ENCODE measurements at regions not wholly inside any gene's neighbourhood (a gene's known extent, or its start where the extent isn't known, plus 50 kb on each side); places are given as distances from the start of the nearest gene placed in this dataset.
"Not testable (repeated sequence)": the region's sequence is repeated elsewhere in the genome, so short reads cannot be mapped to it uniquely, and the experiment has no call there.

DNA sequence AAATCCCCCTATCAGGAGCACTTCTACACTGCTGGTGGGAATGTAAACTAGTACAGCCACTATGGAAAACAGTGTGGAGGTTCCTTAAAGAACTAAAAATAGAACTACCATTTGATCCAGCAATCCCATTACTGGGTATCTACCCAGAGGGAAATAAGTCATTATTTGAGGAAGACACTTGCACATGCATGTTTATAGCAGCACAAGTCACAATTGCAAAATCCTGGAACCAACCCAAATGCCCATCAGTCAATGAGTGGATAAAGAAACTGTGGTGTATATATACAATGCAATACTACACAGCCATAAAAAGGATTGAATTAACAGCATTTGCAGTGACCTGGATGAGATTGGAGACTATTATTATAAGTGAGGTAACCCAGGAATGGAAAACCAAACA, 111.7 kb upstream of the ID4 start:
- DNase-seq; in situ Hi-C loops (cut with HindIII; ENCODE audit: low pct_ligation_motif_present, low pct_unique_long_range_greater_than_20kb, low sequenced_read_pairs): not testable (repeated sequence)

DNA sequence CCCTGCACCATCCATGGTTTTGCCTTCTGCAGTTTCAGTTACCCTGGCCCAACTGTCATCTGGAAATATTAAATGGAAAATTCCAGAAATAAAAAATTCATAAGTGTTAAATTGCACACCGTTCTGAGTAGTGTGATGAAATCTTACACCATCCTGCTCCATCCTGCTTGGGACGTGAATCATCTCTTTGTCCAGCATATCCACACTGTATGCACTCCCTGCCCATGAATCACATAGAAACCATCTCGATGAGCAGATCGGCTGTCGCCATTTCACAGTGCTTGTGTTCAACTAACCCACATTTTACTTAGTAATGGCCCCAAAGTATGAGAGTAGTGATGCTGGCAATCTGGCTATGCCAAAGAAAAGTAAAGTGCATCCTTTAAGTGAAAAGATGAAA, 105.9 kb upstream of the ID4 start:
- peak; percentile 24 for DNase-seq

DNA sequence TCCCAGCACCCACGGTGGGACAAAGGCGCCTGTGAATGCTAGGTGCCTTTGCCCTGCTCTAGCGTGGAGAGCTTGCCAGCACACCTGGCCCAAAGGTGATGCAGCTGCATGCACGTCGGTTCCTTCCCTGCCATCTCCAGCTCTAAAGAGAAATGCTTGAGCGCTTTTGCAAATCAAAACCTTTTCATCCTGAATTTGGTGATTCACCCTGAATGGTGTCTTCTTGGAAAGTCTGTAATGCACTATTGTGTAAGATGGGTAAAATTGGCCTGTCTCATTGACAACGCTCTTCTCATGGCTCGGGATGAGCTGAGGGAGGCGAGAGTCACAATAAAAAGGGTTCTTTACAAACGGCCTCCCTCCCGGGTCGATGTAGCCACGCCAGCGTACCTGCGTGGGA, 103.1 kb upstream of the ID4 start:
- in situ Hi-C loops (cut with HindIII; ENCODE audit: low pct_ligation_motif_present, low pct_unique_long_range_greater_than_20kb, low sequenced_read_pairs), result no loop called here

More for the DNA sequence above, 105.9 kb upstream of the ID4 start:
- in situ Hi-C loops (cut with HindIII; ENCODE audit: low pct_ligation_motif_present, low pct_unique_long_range_greater_than_20kb, low sequenced_read_pairs), result no loop called here

GRCh38 chr6:19734519-19734918, 102.7 kb upstream of the ID4 start:
- DNase-seq, result no peak
- in situ Hi-C loops (cut with HindIII; ENCODE audit: low pct_ligation_motif_present, low pct_unique_long_range_greater_than_20kb, low sequenced_read_pairs), result no loop called here

More for the DNA sequence above, 103.1 kb upstream of the ID4 start:
- no peak for DNase-seq

DNA sequence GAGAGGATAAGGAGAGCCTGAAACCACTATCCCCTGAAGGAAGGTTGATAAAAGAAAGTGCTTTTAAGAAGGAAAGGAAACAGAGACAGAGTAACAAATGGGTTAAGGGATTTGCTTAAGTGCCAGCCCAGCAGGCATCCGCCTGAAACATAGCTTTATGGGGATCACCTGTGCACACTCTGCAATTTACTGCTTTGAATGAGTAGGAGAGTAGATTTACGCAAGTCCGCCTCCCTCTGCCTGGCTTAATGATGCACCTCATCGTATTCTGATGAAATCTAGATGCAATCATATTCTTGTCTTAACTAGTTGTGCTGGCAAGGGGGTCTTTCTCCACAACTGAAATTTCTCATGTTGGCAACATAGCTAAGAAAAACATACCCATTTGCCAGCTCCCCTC, 101.1 kb upstream of the ID4 start:
- in situ Hi-C loops (cut with HindIII; ENCODE audit: low pct_ligation_motif_present, low pct_unique_long_range_greater_than_20kb, low sequenced_read_pairs), result no loop called here
- no peak for DNase-seq

DNA sequence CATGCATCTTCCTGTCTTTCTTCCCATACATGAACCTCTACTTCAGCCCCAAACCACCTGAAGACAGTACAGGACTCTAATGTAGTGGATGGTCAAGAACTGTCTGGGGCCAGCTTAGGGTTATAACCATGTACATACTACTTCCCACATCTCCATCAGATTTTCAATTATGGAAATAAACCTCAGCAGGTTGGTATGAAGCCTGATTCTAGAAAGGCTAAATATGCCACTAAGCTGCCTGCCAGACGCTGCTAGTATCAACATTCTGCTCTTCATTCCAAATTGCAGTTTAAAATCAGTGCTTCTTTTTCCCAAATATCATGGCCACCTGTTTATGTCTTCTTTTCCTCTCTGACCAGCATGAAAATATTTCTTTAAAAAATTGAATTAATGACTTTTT, 99.2 kb upstream of the ID4 start:
- in situ Hi-C loops (cut with HindIII; ENCODE audit: low pct_ligation_motif_present, low pct_unique_long_range_greater_than_20kb, low sequenced_read_pairs), result no loop called here
- DNase-seq, result no peak

DNA sequence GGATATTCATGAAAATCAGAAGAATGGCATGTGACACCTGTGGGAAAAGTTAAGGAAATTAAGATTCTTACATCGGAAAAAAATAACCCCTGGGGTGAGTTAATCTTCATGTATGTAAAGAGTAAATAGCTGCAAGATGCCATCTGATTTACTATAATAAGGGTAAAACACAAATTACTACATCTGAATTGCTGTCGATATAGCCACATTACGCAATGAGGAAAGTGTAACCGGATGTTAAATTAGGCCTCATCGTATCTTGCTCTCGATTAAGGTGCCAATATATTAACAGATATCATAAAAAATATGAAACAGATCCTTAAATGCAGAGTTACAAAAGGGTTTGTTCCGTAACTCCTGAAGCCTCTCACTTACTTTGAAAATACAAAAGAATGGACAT, 87.4 kb upstream of the ID4 start:
- no peak for DNase-seq
- in situ Hi-C loops (cut with HindIII; ENCODE audit: low pct_ligation_motif_present, low pct_unique_long_range_greater_than_20kb, low sequenced_read_pairs), result no loop called here

- no peak for DNase-seq
- in situ Hi-C loops (cut with HindIII; ENCODE audit: low pct_ligation_motif_present, low pct_unique_long_range_greater_than_20kb, low sequenced_read_pairs), result no loop called here
Observed at GRCh38 chr6:19752746-19753145, 84.4 kb upstream of the ID4 start.

DNA sequence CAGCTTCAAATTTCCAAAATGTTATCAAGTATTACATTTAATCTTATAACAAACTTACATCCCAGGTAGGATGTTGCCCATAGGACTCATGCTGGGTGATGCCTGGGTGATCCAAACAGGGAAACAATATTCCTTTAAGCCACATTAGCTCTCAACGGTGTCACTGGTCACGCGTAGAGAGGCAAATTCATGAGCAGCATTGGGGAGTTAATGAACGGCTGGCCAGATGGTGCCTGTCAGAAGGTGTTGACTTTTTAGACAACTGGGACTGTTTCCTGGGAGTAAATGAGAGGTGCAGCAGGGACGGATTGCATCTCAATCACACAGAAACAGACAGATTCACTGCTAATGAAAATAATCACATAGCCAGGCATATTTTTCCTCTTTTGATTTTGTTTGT, 83.3 kb upstream of the ID4 start:
- DNase-seq, result no peak
- in situ Hi-C loops (cut with HindIII; ENCODE audit: low pct_ligation_motif_present, low pct_unique_long_range_greater_than_20kb, low sequenced_read_pairs), result no loop called here

DNA sequence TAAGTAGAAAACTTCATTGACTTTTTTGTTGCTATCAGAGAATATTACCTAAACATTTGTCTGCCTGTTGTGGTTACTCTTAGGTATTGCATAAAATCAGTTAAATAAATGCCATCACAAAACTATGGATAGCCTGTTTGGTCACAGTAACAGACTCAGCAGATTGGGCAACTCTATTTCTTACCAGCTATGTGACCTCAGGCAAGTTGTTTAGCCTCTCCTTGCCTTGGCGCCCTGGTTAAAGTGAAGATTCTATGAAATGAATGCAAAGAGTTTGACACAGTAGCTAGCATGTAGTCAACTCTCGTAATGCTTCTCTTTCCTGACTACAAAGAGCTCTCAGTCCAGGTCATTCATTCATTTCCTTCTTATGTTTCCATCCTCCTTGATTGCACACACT, 82.5 kb upstream of the ID4 start:
- no peak for DNase-seq

GRCh38 chr6:19755181-19755580, 82.0 kb upstream of the ID4 start:
- in situ Hi-C loops (cut with HindIII; ENCODE audit: low pct_ligation_motif_present, low pct_unique_long_range_greater_than_20kb, low sequenced_read_pairs), result no loop called here

More for the DNA sequence above, 82.5 kb upstream of the ID4 start:
- in situ Hi-C loops (cut with HindIII; ENCODE audit: low pct_ligation_motif_present, low pct_unique_long_range_greater_than_20kb, low sequenced_read_pairs), result no loop called here

DNA sequence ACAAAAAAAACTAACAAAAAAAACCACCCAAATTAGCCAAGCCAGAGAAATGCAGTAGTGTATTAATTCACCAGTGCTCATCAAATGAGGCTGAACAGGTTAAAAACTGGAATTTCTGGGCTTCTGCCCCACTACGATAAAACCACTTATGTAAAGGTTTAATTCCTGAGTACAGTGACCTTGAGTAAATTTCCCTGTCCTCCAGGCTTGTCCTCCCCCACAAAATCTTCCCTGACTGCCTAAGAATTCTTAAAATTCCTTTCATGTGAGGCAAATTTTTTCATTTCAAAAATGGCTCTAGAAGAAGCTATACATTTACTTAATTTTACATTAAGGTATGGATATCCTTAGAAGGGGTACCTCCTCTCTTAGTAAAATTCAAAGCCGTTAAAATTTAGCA, 80.1 kb upstream of the ID4 start:
- in situ Hi-C loops (cut with HindIII; ENCODE audit: low pct_ligation_motif_present, low pct_unique_long_range_greater_than_20kb, low sequenced_read_pairs), result no loop called here
- DNase-seq, result no peak

More at GRCh38 chr6:19755181-19755580, 82.0 kb upstream of the ID4 start:
- no peak for DNase-seq

- no peak for DNase-seq
- in situ Hi-C loops (cut with HindIII; ENCODE audit: low pct_ligation_motif_present, low pct_unique_long_range_greater_than_20kb, low sequenced_read_pairs), result no loop called here
Observed at GRCh38 chr6:19759117-19759880, 77.9 kb upstream of the ID4 start.

- DNase-seq, result no peak
- in situ Hi-C loops (cut with HindIII; ENCODE audit: low pct_ligation_motif_present, low pct_unique_long_range_greater_than_20kb, low sequenced_read_pairs), result no loop called here
Observed at GRCh38 chr6:19761121-19761520, 76.0 kb upstream of the ID4 start.

GRCh38 chr6:19771753-19772336, 65.3 kb upstream of the ID4 start:
- in situ Hi-C loops (cut with HindIII; ENCODE audit: low pct_ligation_motif_present, low pct_unique_long_range_greater_than_20kb, low sequenced_read_pairs), result no loop called here
- DNase-seq, result no peak

- DNase-seq, result no peak
Observed at GRCh38 chr6:19772891-19773290, 64.3 kb upstream of the ID4 start.

DNA sequence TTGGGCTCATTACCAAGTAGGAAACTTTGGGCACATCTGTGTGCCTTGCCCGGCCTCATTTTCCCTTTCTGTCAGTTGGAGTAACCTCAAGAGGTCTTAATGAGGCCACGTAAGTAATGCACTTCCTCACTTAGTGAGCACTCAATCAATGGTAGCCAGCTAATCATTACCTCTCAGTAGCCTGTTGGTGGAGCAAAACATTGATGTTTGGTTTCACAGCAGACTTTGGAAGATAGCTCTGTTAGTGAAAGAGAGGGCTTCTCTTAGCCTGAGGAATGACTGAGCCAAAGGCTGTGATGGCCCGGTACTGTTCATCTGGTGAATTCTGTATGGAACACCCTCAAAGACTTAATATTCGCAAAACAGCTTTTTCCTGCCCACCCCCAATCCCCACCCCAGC, 55.9 kb upstream of the ID4 start:
- DNase-seq, result no peak
- in situ Hi-C loops (cut with HindIII; ENCODE audit: low pct_ligation_motif_present, low pct_unique_long_range_greater_than_20kb, low sequenced_read_pairs), result no loop called here

More at GRCh38 chr6:19772891-19773290, 64.3 kb upstream of the ID4 start:
- in situ Hi-C loops (cut with HindIII; ENCODE audit: low pct_ligation_motif_present, low pct_unique_long_range_greater_than_20kb, low sequenced_read_pairs), result no loop called here

GRCh38 chr6:19782588-19782987, 54.6 kb upstream of the ID4 start:
- in situ Hi-C loops (cut with HindIII; ENCODE audit: low pct_ligation_motif_present, low pct_unique_long_range_greater_than_20kb, low sequenced_read_pairs), result no loop called here
- DNase-seq, result no peak
